NCI-H146 treated with DMSO at 0.1 percent for 48 hours (cell line): ENCODE measurements at regions not wholly inside any gene's neighbourhood (a gene's known extent, or its start where the extent isn't known, plus 50 kb on each side); places are given as distances from the start of the nearest gene placed in this dataset.

Experiments
- DNase-seq: peaks from one replicate; lab custom pipeline; 2025; ENCODE audit not compliant: unreplicated experiment; lab: John Stamatoyannopoulos, UW

DNA sequence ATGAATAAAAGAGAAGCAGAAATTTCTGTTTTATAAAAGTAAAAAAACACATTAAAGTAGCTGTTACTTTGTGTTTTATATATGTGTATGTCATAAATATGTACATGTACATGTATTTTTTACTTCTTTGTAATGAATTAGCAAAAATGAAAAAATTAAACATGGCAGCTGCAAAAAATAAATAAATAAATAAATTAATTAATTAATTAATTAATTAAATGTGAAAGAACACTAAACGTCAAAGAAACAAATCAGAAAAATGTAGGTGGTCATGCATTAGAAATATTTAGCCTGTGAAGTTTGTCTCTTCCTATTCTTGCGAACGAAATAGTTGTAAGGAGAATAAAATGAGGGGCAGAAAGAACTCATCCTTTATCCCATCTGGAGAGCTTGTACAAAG, 357.0 kb downstream of the ZIC4 start:
- DNase-seq = no peak

DNA sequence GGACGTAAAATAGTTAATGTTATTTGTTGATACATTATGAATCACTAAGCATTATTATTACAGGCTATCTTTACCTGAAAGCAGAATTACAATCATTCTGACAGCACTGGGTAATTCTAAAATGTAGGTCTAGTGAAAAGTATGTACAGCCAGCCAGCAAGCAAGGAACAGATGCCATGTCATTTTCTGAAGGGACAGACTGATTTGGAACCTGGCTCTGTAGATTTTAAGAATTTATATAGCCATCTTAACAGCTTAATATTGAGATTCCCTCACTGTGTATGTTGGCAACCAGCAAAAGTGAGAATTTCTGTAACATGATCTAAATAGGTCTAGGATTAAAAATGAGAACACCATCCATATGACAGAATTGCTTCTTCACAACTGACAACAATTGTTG, 359.4 kb downstream of the ZIC4 start:
- no peak for DNase-seq

DNA sequence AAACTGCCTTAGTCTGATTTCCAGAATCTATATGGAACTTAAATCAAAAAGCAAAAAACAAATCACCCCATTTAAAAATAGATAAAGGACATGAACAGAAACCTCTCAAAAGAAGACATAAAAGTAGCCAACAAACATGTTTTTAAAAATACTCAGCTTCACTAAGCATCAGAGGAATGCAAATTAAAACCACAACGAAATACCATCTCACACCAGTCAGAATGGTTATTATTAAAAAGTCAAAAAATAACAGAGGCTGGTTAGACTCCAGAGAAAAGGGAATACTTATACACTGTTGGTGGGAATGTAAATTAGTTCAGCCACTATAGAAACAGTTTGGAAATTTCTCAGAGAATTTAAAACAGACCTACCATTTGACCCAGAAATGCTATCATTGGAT, 367.9 kb downstream of the ZIC4 start:
- no peak for DNase-seq

DNA sequence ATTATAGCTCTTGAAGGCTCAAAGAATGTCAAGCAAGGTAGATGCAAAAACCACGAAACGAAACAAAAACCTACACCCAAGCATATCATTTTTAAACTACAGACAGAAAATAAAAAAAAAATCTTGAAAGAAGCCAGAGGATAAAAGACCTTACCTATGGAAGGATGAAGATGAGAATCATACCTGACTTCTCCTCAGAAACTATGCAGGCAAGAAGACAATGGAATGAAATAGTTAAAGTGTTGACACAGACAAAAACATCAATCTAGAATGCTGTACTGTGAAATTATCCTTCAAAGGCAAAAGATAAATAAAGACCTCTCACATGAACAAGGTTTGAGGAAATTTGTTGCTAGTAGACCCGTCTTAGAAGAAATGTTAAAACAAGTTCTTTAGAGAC, 372.0 kb downstream of the ZIC4 start:
- DNase-seq = no peak

DNA sequence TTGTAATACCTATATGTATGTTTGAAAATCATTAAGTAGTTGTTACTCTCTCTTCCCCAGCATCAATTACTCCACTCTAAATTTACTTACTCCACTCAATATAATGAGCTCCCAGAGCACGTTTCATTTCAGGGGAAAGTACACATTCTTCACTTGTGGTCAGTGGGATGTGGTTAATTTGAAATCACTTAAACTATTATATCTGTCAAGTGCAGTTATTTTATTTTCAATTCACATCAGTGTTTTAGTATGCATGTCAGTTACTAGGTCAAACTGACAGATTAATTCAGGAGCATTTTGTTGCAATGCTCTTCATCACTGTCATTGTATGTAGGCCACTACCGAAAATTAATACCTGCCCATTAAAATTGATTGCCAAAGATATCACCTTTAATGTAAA, 376.1 kb downstream of the ZIC4 start:
- no peak for DNase-seq

DNA sequence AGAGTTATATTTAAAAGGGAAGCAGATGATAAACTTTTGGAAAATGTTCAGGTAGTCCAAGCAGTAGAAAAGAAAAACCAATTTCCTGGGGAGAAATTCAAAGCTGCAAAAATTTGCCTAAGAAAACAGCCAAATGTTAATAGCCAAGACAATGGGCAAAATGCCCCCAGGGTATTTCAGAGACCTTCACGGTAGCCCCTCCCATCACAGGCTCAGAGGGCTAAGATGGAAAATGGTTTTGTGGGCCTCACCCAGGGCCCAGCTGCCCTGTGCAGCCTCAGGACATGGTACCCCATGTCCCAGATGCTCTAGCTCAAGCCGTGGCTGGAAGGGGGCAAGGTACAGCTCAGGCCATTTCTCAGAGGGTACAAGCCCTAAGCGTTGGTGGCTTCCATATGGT, 391.0 kb downstream of the ZIC4 start:
- DNase-seq = no peak

DNA sequence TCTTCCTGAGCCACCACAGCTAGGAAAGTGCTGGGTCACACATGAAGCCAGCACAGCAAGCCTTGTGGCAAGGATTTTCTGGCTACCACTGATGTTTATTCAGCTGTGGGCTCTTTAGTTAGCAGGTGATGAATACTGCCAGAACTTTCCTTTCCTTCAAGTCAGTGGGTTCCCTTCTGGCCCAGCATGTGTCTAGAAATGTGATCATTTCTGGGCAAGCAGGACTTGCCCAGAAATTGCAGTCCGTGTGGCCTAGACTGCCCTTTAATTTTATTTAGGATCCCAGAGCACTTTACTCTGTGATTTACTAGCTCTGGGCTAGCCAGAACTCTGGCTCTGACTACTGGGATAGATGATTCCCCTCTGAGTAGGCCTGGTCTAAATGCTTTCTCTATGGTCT, 397.5 kb downstream of the ZIC4 start:
- no peak for DNase-seq

DNA sequence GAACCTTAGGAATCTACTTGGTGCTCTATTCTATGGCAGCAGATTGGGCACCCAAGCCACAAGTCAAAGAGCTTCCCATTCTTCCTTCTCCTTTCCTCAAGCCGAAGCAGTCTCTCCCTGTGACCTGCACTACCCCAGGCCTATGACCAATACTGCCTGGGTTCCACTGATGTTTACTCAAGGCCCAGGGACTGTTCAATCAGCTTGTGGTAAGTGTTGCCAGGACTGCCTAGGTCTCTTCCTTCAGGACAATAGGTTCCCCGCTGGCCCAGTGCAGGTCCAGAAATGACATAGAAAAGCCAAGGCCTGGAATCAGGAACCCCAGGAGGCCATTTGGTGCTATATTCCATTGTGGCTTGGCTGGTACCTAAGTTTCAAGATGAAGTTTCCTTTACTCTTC, 397.9 kb downstream of the ZIC4 start:
- DNase-seq = no peak

DNA sequence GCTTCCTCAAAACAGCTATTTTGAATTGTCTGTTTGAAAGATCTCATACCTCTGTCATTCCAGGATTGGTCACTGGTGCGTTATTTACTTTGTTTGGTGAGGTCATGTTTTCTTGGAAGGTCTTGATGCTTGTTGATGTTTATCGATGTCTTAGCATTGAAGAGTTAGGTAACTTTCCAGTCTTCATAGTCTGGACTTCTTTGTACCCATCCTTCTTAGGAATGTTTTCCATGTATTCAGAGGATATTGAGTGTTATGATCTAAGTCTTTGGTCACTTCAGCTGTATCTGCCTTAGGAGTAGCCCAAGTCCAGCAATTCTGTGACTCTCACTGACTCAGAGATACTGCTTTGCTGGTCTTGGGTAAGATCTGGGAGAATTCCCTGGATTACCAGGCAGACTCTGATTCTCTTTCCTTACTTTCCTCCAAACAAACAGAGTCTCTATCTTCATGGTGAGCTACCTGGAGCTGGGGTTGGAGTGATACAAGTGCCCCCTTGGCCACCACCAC, 398.6 kb downstream of the ZIC4 start:
- no peak for DNase-seq

DNA sequence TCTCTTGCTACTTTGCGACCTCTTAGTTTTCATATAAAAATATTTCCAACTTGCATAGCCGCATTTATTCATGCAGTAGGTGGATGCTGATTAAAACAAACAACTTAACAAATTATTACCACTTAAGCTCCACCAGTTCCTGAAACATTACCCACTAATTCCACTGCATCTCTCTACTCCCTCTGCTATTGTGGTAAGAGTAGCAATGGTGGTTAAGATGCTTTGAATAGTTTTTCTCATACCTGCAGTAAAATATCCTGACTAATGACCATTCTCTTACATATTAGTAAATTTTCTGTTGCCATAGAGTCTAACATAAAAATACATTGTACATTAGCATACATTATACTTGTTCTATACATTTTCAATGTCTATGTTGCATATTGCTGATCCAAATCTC, 397.6 kb upstream of the PLSCR5 start:
- DNase-seq = no peak

DNA sequence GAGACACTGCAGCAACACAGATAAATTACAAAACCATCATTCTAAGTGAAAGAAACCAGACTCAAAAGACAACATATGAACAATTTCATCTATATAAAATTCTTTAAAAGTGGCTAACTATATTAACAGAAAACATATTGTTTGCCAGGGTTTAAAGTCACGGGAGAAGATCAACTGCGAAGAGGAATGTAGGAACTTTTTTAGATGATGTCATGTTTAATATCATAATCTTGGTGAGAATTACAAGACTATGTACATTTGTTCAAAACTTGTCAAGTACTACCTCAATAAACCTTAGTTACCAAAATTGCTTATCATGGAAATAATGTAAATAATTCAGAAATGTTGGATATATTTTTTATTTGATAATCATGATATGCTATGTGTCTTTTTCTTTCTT, 395.1 kb upstream of the PLSCR5 start:
- DNase-seq = no peak

DNA sequence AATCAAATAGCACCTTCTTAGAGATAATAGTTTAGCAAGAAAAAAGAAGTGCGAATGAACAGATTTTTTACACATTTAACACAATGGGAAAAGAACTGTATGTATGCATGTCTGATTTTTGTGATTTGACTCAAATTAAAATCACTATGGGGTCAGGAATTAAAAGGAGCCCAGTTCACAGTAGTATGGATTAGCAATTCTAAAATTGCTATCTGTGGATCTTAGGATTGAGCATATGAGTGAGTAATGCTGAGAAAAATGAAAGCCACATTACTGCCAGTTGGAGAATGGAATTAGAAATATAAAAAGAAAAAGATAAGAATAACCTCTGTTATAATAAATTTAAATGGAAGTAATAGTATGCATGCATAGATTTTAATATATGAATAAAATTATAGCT, 386.8 kb upstream of the PLSCR5 start:
- DNase-seq = no peak

DNA sequence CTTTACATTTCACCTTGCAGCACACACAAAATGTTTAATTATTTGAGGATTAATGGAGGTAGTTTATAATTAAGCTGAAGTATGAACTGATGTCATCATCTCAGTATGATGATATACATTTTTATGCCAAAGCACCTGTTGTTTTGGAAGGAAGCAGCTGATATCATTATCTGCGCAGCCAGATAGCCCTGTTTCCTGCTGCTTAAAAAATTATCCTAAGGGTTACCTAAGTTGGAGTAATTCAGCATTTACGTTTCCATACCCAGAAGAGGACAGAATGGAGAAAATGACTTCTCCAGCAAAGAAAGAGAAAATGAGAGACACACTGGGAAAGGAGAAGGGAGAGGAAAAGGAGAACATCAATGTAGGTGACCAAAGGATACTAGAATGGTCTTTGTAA, 370.3 kb upstream of the PLSCR5 start:
- no peak for DNase-seq

DNA sequence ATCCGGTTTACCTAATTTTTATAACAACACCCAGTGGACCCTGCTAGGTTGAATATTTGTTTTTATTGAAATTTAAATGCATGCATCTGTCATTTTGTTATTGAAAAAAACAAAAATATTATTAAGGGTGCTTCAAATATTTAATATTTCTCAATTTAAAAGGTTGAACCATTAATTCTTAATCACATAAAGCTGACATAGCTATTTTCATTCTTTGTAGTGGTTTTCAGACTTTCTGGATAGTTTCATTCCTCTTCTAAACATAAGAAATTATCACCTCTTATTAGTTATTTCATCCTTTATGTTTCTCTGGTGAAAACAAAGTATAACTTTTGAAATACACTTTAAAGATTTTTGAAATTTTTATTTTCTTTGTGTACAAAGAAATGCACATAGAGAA, 369.9 kb upstream of the PLSCR5 start:
- DNase-seq = no peak

DNA sequence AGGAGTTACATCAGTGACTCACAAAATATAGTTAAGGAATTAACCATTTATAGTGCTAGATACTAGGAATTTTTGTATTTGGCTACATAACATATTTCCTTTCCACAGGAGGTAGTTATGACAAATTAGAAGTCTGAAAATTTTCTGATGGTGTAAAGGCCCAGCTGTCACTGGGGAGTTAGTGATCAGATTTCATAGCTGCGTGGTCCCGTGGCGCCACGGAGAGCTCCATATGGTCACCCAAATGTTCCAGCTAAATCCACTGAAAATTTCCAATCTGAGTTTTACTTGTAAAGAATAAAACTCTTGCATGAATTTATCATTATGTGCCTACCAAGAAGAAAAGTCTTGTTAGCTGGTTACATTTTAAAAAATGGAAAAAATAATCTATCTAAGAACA, 368.9 kb upstream of the PLSCR5 start:
- no peak for DNase-seq

DNA sequence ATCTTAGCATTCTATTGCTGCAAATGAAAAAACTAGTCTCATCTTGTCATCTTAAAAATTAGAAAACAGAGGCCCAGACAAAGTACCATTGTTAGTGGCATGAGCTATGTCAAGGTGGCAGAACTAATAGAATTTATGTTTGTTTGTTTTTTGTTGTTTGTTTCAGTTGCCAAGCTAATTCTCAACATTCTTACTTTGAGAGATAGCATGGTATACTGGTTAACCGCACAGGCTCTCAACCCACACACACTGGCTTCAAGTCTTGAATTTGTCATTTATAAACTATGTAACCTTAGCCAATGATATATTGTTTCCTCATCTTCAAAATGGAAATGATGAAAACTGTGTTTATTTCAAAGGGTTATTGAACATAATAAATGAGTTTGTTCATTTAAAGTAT, 367.6 kb upstream of the PLSCR5 start:
- DNase-seq = no peak

DNA sequence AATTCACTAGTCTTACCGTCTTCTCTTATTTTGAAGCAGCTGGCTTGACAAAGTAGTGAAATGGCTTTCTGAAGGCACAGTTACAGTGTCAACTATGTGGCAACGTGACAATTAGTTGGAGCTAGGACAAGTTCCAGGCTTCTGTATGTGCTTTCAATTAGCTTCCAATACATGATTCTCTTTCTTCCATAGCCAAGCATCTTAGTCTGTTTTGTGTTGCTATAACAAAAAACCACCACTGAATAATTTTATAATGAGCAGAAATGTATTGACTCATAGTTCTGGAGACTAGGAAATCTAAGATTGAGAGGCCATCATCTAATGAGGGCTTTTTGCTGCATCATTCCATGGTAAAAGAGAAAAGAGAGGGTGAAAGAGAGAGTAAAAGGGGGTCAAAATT, 365.1 kb upstream of the PLSCR5 start:
- no peak for DNase-seq

DNA sequence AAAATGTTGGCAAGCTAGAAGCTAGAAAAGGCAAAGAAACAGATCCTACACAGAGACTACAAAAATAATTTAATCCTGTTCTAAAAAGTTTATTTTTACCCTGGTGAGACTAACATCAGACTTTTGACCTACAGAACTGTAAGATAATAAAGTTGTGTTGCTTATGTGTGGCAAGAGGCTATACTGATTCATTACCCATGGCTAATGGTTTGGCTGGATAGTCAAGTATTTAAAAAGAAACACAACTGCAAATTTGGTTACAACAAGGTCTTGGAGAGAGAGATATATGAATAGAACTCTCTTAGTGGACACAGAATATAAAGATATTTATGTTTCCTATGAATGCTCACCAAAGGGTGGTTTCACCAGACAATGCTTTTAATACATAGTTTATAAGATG, 364.2 kb upstream of the PLSCR5 start:
- no peak for DNase-seq

DNA sequence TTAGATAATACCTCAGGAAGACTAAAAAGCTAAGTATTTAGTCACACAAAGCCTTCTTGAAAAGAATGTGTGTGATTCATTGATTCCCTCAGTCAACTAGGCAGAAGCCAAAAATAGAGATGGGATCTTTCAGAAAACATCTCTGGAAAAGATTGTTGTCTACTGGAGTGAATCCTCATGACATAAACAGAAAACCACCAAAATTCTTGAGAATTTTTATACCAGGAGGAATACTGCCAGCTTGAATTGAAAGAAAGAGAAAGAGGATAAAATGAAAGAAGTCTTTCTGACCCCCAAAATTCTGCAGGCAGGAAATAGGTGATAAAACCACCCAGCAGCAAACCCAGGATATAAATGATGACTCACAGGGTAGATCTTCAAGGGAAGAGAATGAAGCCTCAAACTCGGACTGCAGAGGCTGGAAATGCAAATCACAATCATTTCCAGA, 363.1 kb upstream of the PLSCR5 start:
- DNase-seq = no peak

DNA sequence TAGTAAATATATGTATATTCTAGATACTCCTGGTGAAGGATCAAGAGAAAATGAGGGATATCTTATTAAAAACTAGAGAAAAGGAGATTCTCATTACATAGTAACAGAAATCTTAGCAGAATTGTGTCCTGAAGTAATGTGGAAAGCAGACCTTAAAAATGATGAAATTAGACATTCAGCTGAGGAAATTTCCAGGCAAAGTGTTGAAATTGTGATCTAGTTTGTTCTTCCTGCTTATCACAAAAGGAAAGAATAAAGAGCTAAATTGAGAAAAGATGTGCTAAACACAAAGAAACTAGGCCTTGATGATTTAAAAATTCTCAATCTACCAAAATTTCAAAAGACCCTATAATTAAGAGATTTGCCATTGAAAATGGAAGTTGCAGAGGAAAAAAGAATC, 362.6 kb upstream of the PLSCR5 start:
- DNase-seq = no peak

DNA sequence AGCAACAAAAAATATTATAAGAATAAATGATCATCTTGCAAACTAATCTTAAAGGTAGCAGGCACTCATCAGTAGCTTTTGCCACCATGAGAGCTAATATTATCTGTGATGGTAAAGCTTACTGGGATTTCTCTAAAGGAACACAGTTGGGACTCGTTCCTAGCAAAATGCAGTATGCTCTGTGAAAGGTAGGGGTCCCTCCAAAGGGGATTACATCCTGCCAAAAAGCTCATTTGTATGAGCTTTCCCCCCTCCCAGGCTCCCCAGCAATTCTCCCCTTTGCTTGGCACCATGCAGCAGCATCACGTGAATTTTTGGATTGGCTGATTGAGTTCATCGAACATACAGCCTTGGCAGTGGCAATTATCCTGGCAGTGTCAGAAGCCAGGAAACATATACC, 361.0 kb upstream of the PLSCR5 start:
- no peak for DNase-seq

DNA sequence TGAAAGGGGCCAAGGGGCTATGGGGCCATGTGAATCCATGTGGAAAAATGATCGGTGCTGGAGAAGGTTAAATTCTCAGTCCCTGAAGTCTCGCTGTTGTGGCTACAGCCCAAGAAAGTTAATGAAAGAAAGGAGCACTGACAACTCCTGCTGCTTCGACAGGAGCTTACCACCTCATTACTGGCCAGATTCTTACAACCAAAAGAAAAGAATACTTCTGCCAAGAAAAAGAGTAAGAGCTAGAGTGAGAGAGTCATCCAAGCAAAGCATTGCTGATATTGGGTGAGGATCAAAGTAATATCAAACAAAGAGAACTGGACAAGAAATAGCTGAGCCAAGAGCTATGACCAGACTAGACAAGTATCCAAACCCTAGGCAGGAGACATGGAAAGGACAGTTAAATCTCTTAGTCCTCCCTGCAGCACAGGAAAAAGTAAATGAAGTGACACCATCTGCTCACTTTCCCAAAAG, 348.4 kb upstream of the PLSCR5 start:
- DNase-seq = no peak

DNA sequence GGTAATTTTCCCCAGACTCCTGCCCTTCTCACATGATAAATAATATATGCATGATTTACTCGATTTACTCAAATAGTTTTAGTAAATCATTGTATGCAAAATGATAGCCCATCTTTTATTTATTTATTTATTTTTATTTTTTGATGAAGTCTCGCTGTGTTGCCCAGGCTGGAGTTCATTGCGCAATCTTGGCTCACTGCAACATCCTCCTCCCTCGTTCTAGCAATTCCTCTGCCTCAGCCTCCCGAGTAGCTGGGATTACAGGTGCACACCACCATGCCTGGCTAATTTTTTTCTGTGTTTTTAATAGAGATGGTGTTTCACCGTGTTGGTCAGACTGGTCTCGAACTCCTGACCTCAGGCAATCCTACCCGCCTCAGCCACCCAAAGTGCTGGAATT, 343.8 kb upstream of the PLSCR5 start:
- DNase-seq = no peak

DNA sequence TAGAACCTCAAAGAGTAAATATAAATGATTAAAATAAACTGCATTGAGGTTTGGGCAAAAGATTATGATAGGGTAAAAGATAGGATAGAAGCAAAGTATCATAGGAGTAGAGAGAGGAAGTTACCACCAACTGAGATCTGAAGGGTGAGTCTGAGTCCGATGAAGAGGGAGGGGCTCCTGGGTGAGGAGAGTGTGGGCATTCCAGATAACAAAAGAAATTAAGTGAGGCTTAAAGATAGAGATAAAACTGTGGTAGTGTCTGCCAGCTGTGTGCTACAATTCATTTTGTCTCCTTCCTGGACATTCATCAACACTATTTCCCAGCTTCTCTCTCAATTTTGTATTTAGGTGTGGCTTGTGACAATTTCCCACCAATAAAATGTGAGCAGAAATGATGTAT, 343.0 kb upstream of the PLSCR5 start:
- no peak for DNase-seq
